CD4-positive, alpha-beta T cell (primary cell): ENCODE measurements at regions not wholly inside any gene's neighbourhood (a gene's known extent, or its start where the extent isn't known, plus 50 kb on each side); places are given as distances from the start of the nearest gene placed in this dataset.

ENCODE experiments used
- ATAC-seq: fragments of 200-7000 bp; cut with Tn5 transposase; one replicate; pipeline ENCODE4 v1.10.0; 2022; ENCODE audit warnings: mild to moderate bottlenecking; ENCODE audit not compliant: poor library complexity
- CTCF ChIA-PET: fragments of 350-600 bp; sonication (Branson Sonifier 250); formaldehyde crosslinking; loops from one replicate; lab custom pipeline; 2021; ENCODE audit warnings: antibody characterized with exemption, inconsistent platforms; lab: Charles Lee
- POLR2A ChIA-PET: fragments of 350-600 bp; sonication (Branson Sonifier 250); formaldehyde crosslinking; loops from one replicate; lab custom pipeline; 2021; ENCODE audit warnings: antibody characterized with exemption, inconsistent platforms; lab: Charles Lee
- DNase-seq, 14 experiments: peaks; one replicate each; pipeline ENCODE4 v3.0.0-alpha.2; 2013 to 2020; ENCODE audit warnings: mixed read lengths in 2 of 14
- H3K27ac ChIP-seq, 2 donors: one replicate each; pipeline versions ENCODE4 v1.5.1 to v1.7.0; 2013; ENCODE audit warnings: low read length in 2 of 2, low read depth in 1 of 2, mild to moderate bottlenecking in 1 of 2
- H3K27me3 ChIP-seq, 2 experiments: 1 replicate in 1 of 2; 2 replicates in 1 of 2; pipeline versions ENCODE4 v1.6.1 to v1.7.0; 2013; ENCODE audit warnings: low read length in 2 of 2, control low read depth in 1 of 2, mild to moderate bottlenecking in 1 of 2, moderate library complexity in 1 of 2; ENCODE audit not compliant: insufficient read depth in 2 of 2, control insufficient read depth in 1 of 2
- H3K36me3 ChIP-seq: one replicate; pipeline ENCODE4 v1.6.1; 2013; ENCODE audit warnings: low read length, control low read depth; ENCODE audit not compliant: insufficient read depth
- H3K4me1 ChIP-seq: one replicate; pipeline ENCODE4 v1.6.1; 2013; ENCODE audit warnings: low read length, control low read depth; ENCODE audit not compliant: insufficient read depth
- H3K4me3 ChIP-seq: one replicate; pipeline ENCODE4 v1.5.1; 2013; ENCODE audit warnings: mild to moderate bottlenecking, low read length, moderate library complexity
- H3K9me3 ChIP-seq, 2 experiments: 1 replicate in 1 of 2; 2 replicates in 1 of 2; pipeline versions ENCODE4 v1.6.1 to v1.7.0; 2013; ENCODE audit warnings: low read length in 2 of 2, mild to moderate bottlenecking in 2 of 2, control low read depth in 1 of 2, moderate library complexity in 1 of 2; ENCODE audit not compliant: control insufficient read depth in 1 of 2, insufficient read depth in 1 of 2
- H3K27ac Mint-ChIP-seq: one replicate; pipeline ENCODE4 v1.8.0; 2020; ENCODE audit warnings: mixed read lengths
- H3K27me3 Mint-ChIP-seq: one replicate; pipeline ENCODE4 v1.8.0; 2021; ENCODE audit warnings: mixed read lengths
- H3K36me3 Mint-ChIP-seq: one replicate; pipeline ENCODE4 v1.8.0; 2021; ENCODE audit warnings: low read depth, mixed read lengths
- H3K4me1 Mint-ChIP-seq: one replicate; pipeline ENCODE4 v1.8.0; 2021; ENCODE audit warnings: low read depth, mixed read lengths
- H3K4me3 Mint-ChIP-seq: one replicate; pipeline ENCODE4 v1.8.0; 2020; ENCODE audit warnings: mild to moderate bottlenecking, mixed read lengths
- H3K9me3 Mint-ChIP-seq: one replicate; pipeline ENCODE4 v1.8.0; 2020; ENCODE audit warnings: mixed read lengths
- CTCF ChIP-seq: fragments of 200-600 bp; IDR thresholded peaks from one replicate; pipeline ENCODE4 v1.8.0; 2022; ENCODE audit warnings: antibody characterized with exemption, mild to moderate bottlenecking
- intact Hi-C, 2 experiments: fragments of 100-400 bp; cut with DNase I in 1 of 2; cut with micrococcal nuclease in 1 of 2; formaldehyde crosslinking; loops; one replicate each; pipeline versions ENCODE4 v1.15.1 to v1.9.0; 2023 to 2025; cut with DNase I, micrococcal nuclease

GRCh38 chr5:6856653-6857052 is 143.4 kb downstream of the TENT4A start:
- TF ChIP-seq CTCF: no peak
- ChIA-PET CTCF (no interaction called here), POLR2A (no interaction called here)
- Mint-ChIP-seq H3K4me3 (no peak overlapping the region), H3K36me3 (no peaks in the 10 kb centered on the region), H3K27ac (no peak overlapping the region), H3K4me1 (no peaks in the 10 kb centered on the region), H3K9me3 (peaks cover 8% of the 10 kb centered on the region), H3K27me3 (no peaks in the 10 kb centered on the region)
- Histone ChIP-seq H3K4me1 (no peaks in the 10 kb centered on the region), H3K27ac (no peak overlapping the region), H3K9me3 (peaks cover 11 to 23% of the 10 kb centered on the region in 2 experiments), H3K27me3 (no peaks in the 10 kb centered on the region), H3K4me3 (no peak overlapping the region), H3K36me3 (no peaks in the 10 kb centered on the region)
- ATAC-seq (no peak), DNase-seq (no peak)
- intact Hi-C loops: no loop called here

DNA sequence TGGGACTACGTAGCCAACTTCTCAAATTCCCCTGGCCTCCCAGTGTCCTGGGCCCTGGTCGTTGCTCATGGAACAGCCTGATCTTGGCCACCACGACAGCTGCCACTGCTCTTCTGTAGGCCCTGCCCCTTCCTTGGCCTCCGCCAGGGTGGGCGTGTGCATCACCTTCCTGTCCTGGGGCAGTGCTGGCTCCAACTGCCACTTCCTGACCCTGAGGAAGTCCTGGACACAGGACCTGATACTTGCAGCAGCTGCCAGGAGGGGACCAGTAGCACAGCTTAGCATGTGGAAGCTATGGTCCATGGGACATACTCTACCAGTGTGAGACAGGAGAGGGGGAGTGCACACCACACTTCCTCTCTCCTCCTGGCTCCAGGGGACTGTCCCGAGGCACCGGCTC is 145.2 kb downstream of the TENT4A start:
- peaks cover 0 to 18% of the 10 kb centered on the region in 2 experiments for H3K9me3 ChIP-seq
- POLR2A ChIA-PET: no interaction called here
- no peaks in the 10 kb centered on the region for H3K36me3 ChIP-seq
- H3K27ac Mint-ChIP-seq: no peak overlapping the region
- H3K27me3 ChIP-seq: no peaks in the 10 kb centered on the region
- H3K4me3 Mint-ChIP-seq: no peak overlapping the region
- CTCF ChIA-PET: no interaction called here
- TF ChIP-seq CTCF: no peak
- intact Hi-C loops: no loop called here
- no peak overlapping the region for H3K27ac ChIP-seq
- no peaks in the 10 kb centered on the region for H3K4me1 ChIP-seq
- no peaks in the 10 kb centered on the region for H3K4me1 Mint-ChIP-seq
- no peaks in the 10 kb centered on the region for H3K36me3 Mint-ChIP-seq
- no peak overlapping the region for H3K4me3 ChIP-seq
- peaks cover 6% of the 10 kb centered on the region for H3K9me3 Mint-ChIP-seq
- DNase-seq (no peak), ATAC-seq (no peak)
- no peaks in the 10 kb centered on the region for H3K27me3 Mint-ChIP-seq

DNA sequence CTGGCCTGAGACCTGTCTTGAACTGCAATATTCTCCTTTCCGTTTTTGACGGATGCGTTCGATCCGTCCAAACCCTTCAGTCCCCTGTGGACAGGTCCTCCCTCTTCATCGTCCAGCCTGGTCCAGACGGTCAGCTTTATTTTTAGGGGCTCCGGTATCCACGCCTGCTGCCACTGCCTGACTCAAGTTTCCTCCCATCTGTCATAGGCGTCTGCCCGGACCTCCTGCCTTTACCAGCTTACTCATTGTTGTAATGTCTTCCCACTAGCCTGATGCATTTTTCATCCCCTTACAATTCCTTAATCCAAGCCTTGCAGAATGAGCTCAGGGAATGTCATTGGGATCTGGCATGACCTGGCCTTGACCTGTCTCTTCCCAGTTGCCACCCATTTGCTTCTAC is 145.8 kb downstream of the TENT4A start:
- H3K27me3 ChIP-seq: no peaks in the 10 kb centered on the region
- intact Hi-C loops: no loop called here
- TF ChIP-seq CTCF: no peak
- no peaks in the 10 kb centered on the region for H3K4me1 ChIP-seq
- H3K9me3 ChIP-seq: peaks cover 0 to 16% of the 10 kb centered on the region in 2 experiments
- H3K27me3 Mint-ChIP-seq: no peaks in the 10 kb centered on the region
- no peak overlapping the region for H3K27ac Mint-ChIP-seq
- ATAC-seq: no peak
- CTCF ChIA-PET: no interaction called here
- DNase-seq: no peak
- H3K4me3 ChIP-seq: no peak overlapping the region
- POLR2A ChIA-PET: no interaction called here
- H3K36me3 ChIP-seq: no peaks in the 10 kb centered on the region
- no peaks in the 10 kb centered on the region for H3K4me1 Mint-ChIP-seq
- no peaks in the 10 kb centered on the region for H3K36me3 Mint-ChIP-seq
- peaks cover 2% of the 10 kb centered on the region for H3K9me3 Mint-ChIP-seq
- no peak overlapping the region for H3K27ac ChIP-seq
- H3K4me3 Mint-ChIP-seq: no peak overlapping the region
